ENCODE measurements at regions not wholly inside any gene's neighbourhood (a gene's known extent, or its start where the extent isn't known, plus 50 kb on each side); places are given as distances from the start of the nearest gene placed in this dataset.

DNA sequence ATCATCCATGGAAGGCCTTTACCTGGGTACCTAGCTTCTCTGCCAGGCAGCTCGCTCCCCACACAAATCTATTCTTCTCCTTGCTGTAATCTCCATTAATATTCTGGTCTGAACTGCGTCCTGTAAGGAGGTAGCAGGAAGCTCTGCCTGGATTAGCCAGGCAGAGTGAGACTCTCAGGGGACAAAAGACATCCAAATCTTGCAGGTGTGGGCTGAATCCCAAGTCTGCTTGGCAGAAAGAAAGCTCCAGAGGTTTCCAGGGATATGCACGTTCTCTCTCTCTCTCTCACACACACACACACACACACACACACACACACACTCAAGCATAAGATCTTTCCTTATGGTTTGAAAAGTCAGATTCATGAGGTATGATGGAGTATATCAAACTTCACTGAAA, 66.5 kb downstream of the THNSL2 start:
- no peak for DNase-seq
- no peak overlapping the region for H3K27ac Mint-ChIP-seq

More for the DNA sequence above, 66.5 kb downstream of the THNSL2 start:
- H3K36me3 Mint-ChIP-seq, result no peaks in the 10 kb centered on the region
- Histone ChIP-seq H3K27ac (ENCODE audit: insufficient read depth, low read length, poor library complexity, severe bottlenecking) (no peak overlapping the region), H3K27me3 (ENCODE audit: control insufficient read depth, insufficient read depth, low read length) (peaks cover 8% of the 10 kb centered on the region), H3K9me3 (ENCODE audit: control insufficient read depth in 2 of 2, low read length in 2 of 2) (no peaks in the 10 kb centered on the region), H3K4me1 (ENCODE audit: control insufficient read depth, insufficient read depth, low read length, poor library complexity, severe bottlenecking) (no peaks in the 10 kb centered on the region), H3K4me3 (ENCODE audit: low read depth, low read length) (no peak overlapping the region), H3K36me3 (ENCODE audit: control insufficient read depth, insufficient read depth, low read length) (no peaks in the 10 kb centered on the region)
- H3K4me1 Mint-ChIP-seq, result peaks cover 0 to 3% (median 0%) of the 10 kb centered on the region in 4 donors
- H3K9me3 Mint-ChIP-seq, result peaks cover 0 to 3% (median 0%) of the 10 kb centered on the region in 7 donors
- peaks cover 4% of the 10 kb centered on the region for H3K27me3 Mint-ChIP-seq
- no peak overlapping the region for H3K4me3 Mint-ChIP-seq
- ATAC-seq (ENCODE audit: low read depth in 2 of 2), result no peak

Measured in CD4-positive, CD25-positive, alpha-beta regulatory T cell (primary cell).